ENCODE measurements at regions not wholly inside any gene's neighbourhood (a gene's known extent, or its start where the extent isn't known, plus 50 kb on each side); places are given as distances from the start of the nearest gene placed in this dataset.
A peak's percentile ranks its signal among the peaks of the same experiment; 100 is the strongest.
"Not testable (repeated sequence)": the region's sequence is repeated elsewhere in the genome, so short reads cannot be mapped to it uniquely, and the experiment has no call there.

DNA sequence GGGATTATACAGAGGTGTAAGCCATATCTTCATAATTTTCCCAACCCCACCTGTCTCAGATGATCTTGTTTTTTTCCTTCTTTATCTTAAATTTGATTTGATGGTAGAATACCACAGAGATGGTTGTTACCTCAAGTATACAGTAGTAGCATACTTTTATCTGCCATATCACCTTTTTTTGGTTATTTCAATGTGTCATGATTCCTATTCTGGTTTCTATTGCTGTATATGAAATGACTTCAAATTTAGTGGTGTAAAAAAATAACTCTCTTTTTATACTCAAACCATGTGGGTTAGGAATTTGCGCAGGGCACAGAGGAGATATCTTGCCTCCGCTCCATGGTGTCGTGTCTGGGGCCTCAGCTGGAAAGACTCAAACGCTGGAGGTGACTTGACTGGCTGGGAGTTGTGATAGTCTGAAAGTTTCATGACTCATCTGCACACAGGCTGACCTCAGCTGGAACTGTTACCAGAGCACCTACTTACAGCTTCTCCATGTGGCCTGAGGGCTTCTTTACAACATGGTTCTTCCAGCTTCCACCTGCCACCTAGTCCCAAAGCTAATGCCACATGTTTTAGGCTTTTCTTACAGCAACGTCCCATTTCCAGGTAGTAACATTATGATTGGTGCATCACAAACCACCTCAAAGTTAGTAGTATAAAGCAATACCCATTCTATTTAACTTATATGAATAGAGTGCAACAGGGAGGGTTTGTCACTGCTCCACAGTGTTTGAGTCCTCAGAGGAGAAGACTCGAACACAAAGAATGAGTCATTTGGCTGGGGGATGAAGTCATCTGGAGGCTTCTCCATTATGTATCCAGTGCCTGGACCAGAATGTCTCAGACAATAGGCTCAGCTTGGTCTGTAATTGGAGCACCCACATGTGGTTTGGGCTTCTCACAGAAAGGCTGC is 82.3 kb upstream of the XPO1 start:
- DNase-seq = peak; percentile 62

- DNase-seq = no peak
Measured at GRCh38 chr2:61619561-61619960, 81.4 kb upstream of the XPO1 start.

DNA sequence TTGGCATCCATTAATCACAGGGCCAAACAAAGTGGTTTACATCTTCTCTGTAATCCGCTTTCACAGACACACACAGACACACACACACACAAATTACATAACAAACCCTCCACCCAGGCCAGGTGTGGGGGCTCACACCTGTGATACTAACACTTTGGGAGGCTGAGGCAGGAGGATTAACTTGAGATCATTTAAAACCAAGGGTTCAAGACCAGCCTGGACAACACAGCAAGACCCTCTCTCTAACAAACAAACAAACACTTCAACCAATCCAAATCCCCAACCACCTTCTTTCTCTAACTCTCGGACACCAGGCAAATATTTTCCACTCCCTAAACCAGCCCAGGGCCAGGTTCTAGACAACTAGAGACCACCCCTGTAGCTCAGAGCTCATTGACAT is 79.5 kb upstream of the XPO1 start:
- DNase-seq = no peak

- no peak for DNase-seq
Measured at GRCh38 chr2:61605245-61605644, 67.1 kb upstream of the XPO1 start.

GRCh38 chr2:61604433-61604832 is 66.3 kb upstream of the XPO1 start:
- DNase-seq = no peak

DNA sequence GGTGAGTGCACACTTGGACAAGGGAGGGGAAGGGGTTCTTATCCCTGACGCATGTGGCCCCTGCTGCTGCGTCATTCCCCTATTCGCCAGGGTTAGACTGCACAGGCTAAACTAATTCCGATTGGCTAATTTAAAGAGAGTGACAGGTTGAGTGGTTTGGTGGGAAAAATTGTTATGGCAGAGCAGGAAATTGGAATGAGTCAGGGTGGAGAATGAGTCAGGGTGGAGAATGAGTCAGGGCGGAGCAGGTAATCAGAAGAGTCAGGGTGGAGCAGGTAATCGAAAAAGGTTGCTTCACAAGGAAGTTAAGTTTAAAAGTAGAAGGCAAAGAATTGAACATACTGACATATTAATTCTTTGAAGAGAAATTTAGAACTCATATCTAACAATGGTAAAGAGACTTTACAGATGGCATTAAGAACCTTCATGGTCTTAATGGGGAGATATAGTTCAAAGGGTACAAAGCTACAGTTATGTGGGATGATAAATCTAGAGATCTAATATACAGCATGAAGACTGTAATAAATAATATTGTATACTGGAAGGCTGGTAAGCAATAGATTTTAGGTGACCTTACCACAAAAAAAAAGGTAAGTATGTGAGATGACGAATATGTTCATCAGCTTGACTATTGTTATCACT is 60.5 kb upstream of the XPO1 start:
- DNase-seq = peak; percentile 33

DNA sequence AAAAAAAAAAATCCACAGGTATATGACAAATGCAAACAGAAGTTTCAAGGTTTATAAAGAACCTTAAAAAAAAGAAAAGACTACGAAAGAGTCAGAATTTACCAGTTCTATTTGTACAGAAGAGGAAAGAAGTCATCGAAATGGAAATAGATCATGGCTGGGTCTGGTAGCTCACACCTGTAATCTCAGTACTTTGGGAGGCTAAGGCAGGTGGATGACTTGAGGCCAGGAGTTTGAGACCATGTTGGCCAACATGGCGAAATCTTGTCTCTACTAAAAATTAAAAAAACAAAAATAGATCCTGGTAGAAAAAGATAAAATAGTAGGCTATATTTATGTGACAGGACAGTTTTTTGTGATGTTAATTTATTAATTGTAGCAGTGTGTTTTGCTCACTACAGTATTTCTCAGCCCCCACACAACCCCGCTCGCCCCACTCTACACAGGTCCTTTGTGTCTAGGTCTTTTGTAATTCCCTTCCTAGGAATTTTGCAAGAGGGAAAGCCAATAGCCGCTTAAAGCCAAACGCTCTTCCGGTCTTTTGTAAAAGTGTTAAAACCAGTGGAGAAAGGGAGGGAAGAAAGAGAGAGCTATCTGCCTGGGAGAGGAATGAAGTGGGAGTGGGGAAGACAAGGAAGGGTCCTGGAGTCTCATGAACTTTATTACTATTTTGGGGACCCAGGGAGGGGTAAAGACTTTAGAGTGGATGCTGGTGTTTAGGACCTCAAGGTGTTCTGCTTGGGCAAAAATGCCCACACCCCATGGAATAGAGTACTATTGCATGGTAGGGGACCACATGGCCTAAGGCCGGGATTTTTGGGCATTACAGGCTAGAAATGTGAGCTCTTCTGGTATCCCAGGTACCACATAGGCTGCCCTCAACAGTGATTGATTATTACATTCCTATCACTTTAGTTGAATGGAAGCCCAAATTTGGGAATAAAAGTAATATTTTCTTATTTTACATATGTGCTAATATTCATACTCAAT is 59.4 kb upstream of the XPO1 start:
- DNase-seq = no peak

DNA sequence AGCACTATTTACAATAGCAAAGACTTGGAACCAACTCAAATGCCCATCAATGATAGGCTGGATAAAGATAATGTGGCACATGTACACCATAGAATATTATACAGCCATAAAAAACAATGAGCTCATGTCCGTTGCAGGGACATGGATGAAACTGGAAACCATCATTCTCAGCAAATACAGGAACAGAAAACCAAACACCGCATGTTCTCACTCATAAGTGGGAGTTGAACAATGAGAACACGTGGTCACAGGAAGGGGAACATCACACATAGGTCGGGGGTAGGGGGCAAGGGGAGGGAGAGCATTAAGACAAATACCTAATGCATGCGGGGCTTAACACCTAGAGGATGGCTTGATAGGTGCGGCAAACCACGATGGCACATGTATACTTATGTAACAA is 56.0 kb upstream of the XPO1 start:
- not testable (repeated sequence) for DNase-seq

- not testable (repeated sequence) for DNase-seq
Measured at GRCh38 chr2:61593648-61594047, 55.5 kb upstream of the XPO1 start.

DNA sequence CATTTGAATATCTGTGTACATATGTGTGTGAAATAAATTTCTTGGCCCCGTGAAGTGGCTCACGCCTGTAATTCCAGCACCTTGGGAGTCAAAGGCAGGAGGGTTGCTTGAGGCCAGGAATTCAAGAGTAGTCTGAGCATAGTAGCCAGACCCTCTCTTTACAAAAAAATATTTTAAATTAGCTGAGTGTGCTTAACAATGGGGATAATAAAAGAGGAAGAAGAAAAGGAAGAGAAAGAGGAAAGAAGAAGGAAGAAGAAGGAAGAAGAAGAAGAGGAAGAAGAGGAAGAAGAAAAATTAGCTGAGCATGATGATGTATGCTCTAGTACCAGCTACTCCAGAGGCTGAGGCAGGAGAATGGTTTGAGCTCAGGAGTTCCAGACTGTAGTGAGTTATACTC is 52.1 kb upstream of the XPO1 start:
- no peak for DNase-seq

- no peak for DNase-seq
Measured at GRCh38 chr2:61588566-61588965, 50.4 kb upstream of the XPO1 start.

Data from dermis blood vessel endothelial cell (primary cell).